ENCODE measurements at regions not wholly inside any gene's neighbourhood (a gene's known extent, or its start where the extent isn't known, plus 50 kb on each side); places are given as distances from the start of the nearest gene placed in this dataset.

DNA sequence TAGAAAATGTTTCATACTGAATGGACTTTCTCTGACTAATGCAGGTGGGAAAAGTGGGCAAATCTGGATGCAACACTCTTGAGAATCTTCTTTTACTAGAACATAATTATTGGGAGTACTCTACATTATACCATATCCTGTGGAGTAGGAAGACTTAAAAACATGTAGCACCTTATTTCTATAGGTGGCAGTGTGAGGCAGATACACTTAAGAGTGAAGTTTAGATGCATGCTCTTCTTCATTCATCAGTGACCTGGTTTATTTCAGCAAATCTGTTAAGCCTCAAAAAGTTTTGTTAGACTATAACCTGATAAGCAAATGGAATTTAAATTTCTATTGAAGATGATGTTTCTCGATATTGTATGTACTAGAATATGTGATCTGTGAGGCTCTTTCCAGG, 1087.1 kb upstream of the LRRN3 start:
- TF ChIP-seq, protein P1, sequence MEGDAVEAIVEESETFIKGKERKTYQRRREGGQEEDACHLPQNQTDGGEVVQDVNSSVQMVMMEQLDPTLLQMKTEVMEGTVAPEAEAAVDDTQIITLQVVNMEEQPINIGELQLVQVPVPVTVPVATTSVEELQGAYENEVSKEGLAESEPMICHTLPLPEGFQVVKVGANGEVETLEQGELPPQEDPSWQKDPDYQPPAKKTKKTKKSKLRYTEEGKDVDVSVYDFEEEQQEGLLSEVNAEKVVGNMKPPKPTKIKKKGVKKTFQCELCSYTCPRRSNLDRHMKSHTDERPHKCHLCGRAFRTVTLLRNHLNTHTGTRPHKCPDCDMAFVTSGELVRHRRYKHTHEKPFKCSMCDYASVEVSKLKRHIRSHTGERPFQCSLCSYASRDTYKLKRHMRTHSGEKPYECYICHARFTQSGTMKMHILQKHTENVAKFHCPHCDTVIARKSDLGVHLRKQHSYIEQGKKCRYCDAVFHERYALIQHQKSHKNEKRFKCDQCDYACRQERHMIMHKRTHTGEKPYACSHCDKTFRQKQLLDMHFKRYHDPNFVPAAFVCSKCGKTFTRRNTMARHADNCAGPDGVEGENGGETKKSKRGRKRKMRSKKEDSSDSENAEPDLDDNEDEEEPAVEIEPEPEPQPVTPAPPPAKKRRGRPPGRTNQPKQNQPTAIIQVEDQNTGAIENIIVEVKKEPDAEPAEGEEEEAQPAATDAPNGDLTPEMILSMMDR (IDR thresholded peaks at IDR 0.05), result no peak
- TF ChIP-seq POLR2A (IDR thresholded peaks at IDR 0.05; ENCODE audit: low read depth) (no peak), POLR2AphosphoS5 (IDR thresholded peaks at IDR 0.05) (no peak), EP300 (IDR thresholded peaks at IDR 0.05) (no peak)
- Histone ChIP-seq H3K4me1 (no peaks in the 10 kb centered on the region), H3K27ac (replicated peaks in 1 of 4) (no peak overlapping the region), H3K9me3 (no peaks in the 10 kb centered on the region), H3K4me3 (no peak overlapping the region), H3K36me3 (no peaks in the 10 kb centered on the region), H3K27me3 (no peaks in the 10 kb centered on the region)
- intact Hi-C loops (cut with DNase I), result no loop called here
- DNase-seq (ENCODE audit: extremely low spot score), result no peak
- WGBS, result 57% methylated on average over 1 of the region's 1 CpG

DNA sequence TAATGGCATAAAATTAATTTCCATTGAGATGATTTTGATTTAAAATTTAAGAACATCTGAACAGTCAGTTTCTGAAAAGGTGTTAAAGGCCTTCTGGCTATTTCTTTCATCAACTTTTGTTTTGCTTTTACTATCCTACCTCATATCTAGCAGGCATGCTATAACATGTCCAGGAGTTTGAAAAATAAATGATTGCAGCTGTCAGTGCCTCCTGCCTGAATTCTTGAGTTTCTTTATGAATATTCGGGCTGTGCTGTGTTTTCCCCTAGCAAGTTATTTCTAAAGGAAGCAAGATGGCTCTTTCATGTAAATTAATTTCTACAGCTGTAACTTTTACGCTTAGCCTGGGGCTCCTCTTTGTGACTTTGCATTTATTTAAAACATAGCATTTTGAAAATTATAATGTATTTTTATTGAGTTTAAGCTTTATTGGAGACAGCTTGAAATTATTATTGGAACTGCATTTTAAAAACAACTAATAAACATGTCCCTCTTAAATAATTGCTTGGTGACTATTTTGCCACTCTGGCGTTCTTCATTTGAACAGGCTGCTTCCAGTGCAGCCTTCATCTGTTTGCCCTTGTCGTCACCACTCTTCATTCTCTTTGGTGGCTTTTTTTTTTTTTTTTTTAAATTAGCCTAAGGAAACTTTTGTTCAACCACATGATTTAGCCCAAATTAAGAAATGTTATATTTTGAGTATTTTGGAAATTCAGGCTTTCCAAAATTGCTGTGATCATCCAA, 1083.4 kb upstream of the LRRN3 start:
- no peaks in the 10 kb centered on the region for H3K9me3 ChIP-seq
- TF ChIP-seq EP300 (IDR thresholded peaks at IDR 0.05) (no peak), POLR2AphosphoS5 (IDR thresholded peaks at IDR 0.05) (no peak)
- TF ChIP-seq, protein P1 (IDR thresholded peaks at IDR 0.05), result no peak
- intact Hi-C loops (cut with DNase I), result no loop called here
- H3K4me3 ChIP-seq, result no peak overlapping the region
- no peaks in the 10 kb centered on the region for H3K27me3 ChIP-seq
- H3K4me1 ChIP-seq, result no peaks in the 10 kb centered on the region
- WGBS, result 82% methylated on average over 4 of the region's 4 CpGs
- H3K36me3 ChIP-seq, result no peaks in the 10 kb centered on the region
- H3K27ac ChIP-seq (replicated peaks in 1 of 4), result no peak overlapping the region
- DNase-seq (ENCODE audit: extremely low spot score), result no peak

DNA sequence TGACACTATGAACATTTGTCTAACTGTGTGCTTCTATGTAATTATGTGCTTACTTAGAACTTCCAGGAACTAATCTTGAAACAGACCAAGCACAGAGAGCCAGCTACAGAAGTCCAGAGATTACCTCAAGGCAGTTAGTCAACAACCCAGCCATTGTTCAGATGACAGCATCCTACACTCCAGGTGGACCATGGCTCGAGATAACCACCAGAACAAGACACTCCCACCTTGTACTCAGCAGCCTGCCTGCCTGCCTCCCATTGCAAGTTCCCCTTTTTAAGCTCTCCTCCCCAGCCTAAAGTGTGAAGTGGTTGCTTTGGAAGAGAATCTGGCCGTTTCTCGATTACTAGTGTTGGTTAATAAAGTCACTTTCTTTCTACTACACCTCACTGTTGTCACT, 1080.6 kb upstream of the LRRN3 start:
- TF ChIP-seq POLR2AphosphoS5 (IDR thresholded peaks at IDR 0.05) (no peak), EP300 (IDR thresholded peaks at IDR 0.05) (no peak), POLR2A (IDR thresholded peaks at IDR 0.05; ENCODE audit: low read depth) (no peak)
- TF ChIP-seq, protein P1 (IDR thresholded peaks at IDR 0.05), result no peak
- no peak overlapping the region for H3K4me3 ChIP-seq
- H3K27ac ChIP-seq (replicated peaks in 1 of 4), result no peak overlapping the region
- no peak for DNase-seq (ENCODE audit: extremely low spot score)
- no peaks in the 10 kb centered on the region for H3K36me3 ChIP-seq
- 72% methylated on average over 3 of the region's 3 CpGs for WGBS
- no peaks in the 10 kb centered on the region for H3K4me1 ChIP-seq
- no peaks in the 10 kb centered on the region for H3K27me3 ChIP-seq
- no peaks in the 10 kb centered on the region for H3K9me3 ChIP-seq
- intact Hi-C loops (cut with DNase I), result no loop called here

DNA sequence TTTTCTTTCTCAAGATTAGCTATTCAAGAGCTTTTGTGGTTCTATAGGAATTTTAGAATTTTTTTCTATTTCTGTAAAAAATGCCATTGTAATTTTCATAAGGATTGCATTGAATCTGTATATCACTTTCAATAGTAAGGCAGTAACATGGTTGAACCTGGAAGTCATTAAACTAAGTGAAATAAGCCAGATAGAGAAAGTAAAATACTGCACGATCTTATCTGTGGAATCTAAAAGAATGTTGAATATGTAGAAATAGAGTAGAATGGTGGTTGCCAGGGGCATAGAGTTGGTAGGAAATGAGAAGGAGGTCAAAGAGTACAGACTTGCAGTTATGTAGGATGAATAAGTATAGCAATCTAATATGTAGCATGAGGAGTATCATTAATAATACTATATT, 1073.5 kb upstream of the LRRN3 start:
- Histone ChIP-seq H3K36me3 (no peaks in the 10 kb centered on the region), H3K4me1 (no peaks in the 10 kb centered on the region), H3K27me3 (no peaks in the 10 kb centered on the region), H3K9me3 (no peaks in the 10 kb centered on the region), H3K27ac (replicated peaks in 1 of 4) (no peak overlapping the region), H3K4me3 (no peak overlapping the region)
- DNase-seq (ENCODE audit: extremely low spot score), result no peak
- TF ChIP-seq, protein P1 (IDR thresholded peaks at IDR 0.05), result no peak
- TF ChIP-seq EP300 (IDR thresholded peaks at IDR 0.05) (no peak), POLR2A (IDR thresholded peaks at IDR 0.05; ENCODE audit: low read depth) (no peak), POLR2AphosphoS5 (IDR thresholded peaks at IDR 0.05) (no peak)
- 86% methylated on average over 1 of the region's 1 CpG for WGBS
- intact Hi-C loops (cut with DNase I), result no loop called here

DNA sequence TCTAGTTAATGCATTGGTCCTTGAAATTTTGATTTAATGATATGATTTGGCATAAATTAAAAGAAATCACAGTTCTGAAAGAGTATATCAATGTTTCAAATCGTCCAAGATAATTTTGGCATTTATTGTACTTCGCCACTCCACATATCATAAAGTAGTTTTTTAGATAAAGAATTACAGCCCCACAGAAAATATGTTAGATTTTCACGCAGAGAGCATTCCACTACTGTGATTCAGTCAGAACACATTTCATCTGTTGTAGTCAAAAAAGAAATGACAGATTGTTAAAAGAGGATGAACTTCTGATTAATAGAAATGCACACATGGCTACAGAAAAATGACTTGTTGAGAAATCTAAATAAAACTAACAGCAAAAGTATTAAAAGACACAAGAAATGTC, 1063.5 kb upstream of the LRRN3 start:
- Histone ChIP-seq H3K36me3 (no peaks in the 10 kb centered on the region), H3K9me3 (no peaks in the 10 kb centered on the region), H3K27me3 (no peaks in the 10 kb centered on the region), H3K27ac (replicated peaks in 1 of 4) (no peak overlapping the region), H3K4me1 (no peaks in the 10 kb centered on the region), H3K4me3 (no peak overlapping the region)
- DNase-seq (ENCODE audit: extremely low spot score), result no peak
- no peak for TF ChIP-seq POLR2A (IDR thresholded peaks at IDR 0.05; ENCODE audit: low read depth)
- no peak for TF ChIP-seq EP300 (IDR thresholded peaks at IDR 0.05)
- TF ChIP-seq POLR2AphosphoS5 (IDR thresholded peaks at IDR 0.05), result no peak
- TF ChIP-seq, protein P1 (IDR thresholded peaks at IDR 0.05), result no peak
- WGBS, result 31% methylated on average over 3 of the region's 3 CpGs
- intact Hi-C loops (cut with DNase I), result no loop called here

Data from esophagus muscularis mucosa (tissue), 4 donors.